CD4-positive, alpha-beta T cell treated with Interleukin-17A for 1 hour (primary cell): ENCODE measurements at regions not wholly inside any gene's neighbourhood (a gene's known extent, or its start where the extent isn't known, plus 50 kb on each side); places are given as distances from the start of the nearest gene placed in this dataset.
"Not testable (repeated sequence)": the region's sequence is repeated elsewhere in the genome, so short reads cannot be mapped to it uniquely, and the experiment has no call there.

Experiments used
- DNase-seq: peaks from one replicate; pipeline ENCODE4 v3.0.0-alpha.2; 2020

GRCh38 chr3:150239766-150240165 is 168.3 kb upstream of the TSC22D2 start:
- no peak for DNase-seq

- DNase-seq, result no peak
Measured at GRCh38 chr3:150238995-150239619, 169.0 kb upstream of the TSC22D2 start.

- DNase-seq, result no peak
Measured at GRCh38 chr3:150238048-150238802, 169.9 kb upstream of the TSC22D2 start.

GRCh38 chr3:150237490-150237889 is 170.6 kb upstream of the TSC22D2 start:
- DNase-seq, result no peak

- no peak for DNase-seq
Measured at GRCh38 chr3:150236316-150237082, 171.6 kb upstream of the TSC22D2 start.

- no peak for DNase-seq
Measured at GRCh38 chr3:150235799-150236198, 172.3 kb upstream of the TSC22D2 start.

- DNase-seq, result no peak
Measured at GRCh38 chr3:150232992-150233451, 175.1 kb upstream of the TSC22D2 start.

GRCh38 chr3:150230037-150230436 is 178.1 kb upstream of the TSC22D2 start:
- DNase-seq, result no peak

- not testable (repeated sequence) for DNase-seq
Measured at GRCh38 chr3:150228626-150229025, 179.5 kb upstream of the TSC22D2 start.

GRCh38 chr3:150227839-150228238 is 180.3 kb upstream of the TSC22D2 start:
- DNase-seq, result peak; percentile 8

GRCh38 chr3:150225986-150226385 is 182.1 kb upstream of the TSC22D2 start:
- DNase-seq, result no peak

- no peak for DNase-seq
Measured at GRCh38 chr3:150223558-150223957, 184.5 kb upstream of the TSC22D2 start.

GRCh38 chr3:150222691-150223489 is 185.2 kb upstream of the TSC22D2 start:
- no peak for DNase-seq

- DNase-seq, result no peak
Measured at GRCh38 chr3:150221904-150222523, 186.1 kb upstream of the TSC22D2 start.

- DNase-seq, result no peak
Measured at GRCh38 chr3:150220799-150221198, 187.3 kb upstream of the TSC22D2 start.

- no peak for DNase-seq
Measured at GRCh38 chr3:150220041-150220440, 188.1 kb upstream of the TSC22D2 start.

GRCh38 chr3:150218841-150219240 is 189.3 kb upstream of the TSC22D2 start:
- no peak for DNase-seq

GRCh38 chr3:150218236-150218635 is 189.9 kb upstream of the TSC22D2 start:
- DNase-seq, result no peak

- DNase-seq, result no peak
Measured at GRCh38 chr3:150217691-150218090, 190.4 kb upstream of the TSC22D2 start.

GRCh38 chr3:150216866-150217600 is 191.1 kb upstream of the TSC22D2 start:
- DNase-seq, result no peak

- DNase-seq, result no peak
Measured at GRCh38 chr3:150216041-150216811, 191.9 kb upstream of the TSC22D2 start.
